GM18519 (cell line): ENCODE measurements at regions not wholly inside any gene's neighbourhood (a gene's known extent, or its start where the extent isn't known, plus 50 kb on each side); places are given as distances from the start of the nearest gene placed in this dataset.
"Not testable (repeated sequence)": the region's sequence is repeated elsewhere in the genome, so short reads cannot be mapped to it uniquely, and the experiment has no call there.

Experiments used
- ATAC-seq: cut with Tn5 transposase; IDR thresholded peaks from one replicate; pipeline ENCODE4 v1.9.1; 2021; ENCODE audit warnings: mild to moderate bottlenecking, moderate library complexity; ENCODE audit not compliant: unreplicated experiment, low FRiP score

- no peak for ATAC-seq
Observed at GRCh38 chr2:7363906-7364305, 446.7 kb downstream of the RNF144A start.

DNA sequence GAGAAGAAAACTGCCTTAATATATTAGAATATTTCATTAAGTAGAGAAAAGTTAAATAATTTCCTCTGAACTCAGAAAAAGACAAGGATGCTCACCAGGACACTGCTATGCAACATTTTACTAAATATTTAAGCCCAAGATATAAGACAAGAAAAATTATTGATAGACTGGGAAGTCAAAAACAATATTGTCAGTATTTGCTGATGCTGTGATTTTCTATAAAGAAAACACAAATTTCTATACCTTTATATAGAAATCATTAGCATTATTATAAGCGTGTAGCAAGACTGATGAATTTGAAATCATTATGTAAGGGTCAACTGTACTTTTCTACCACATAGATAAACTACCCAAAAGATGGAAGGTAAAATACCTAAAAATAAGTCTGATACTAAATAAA, 451.0 kb downstream of the RNF144A start:
- ATAC-seq: no peak

DNA sequence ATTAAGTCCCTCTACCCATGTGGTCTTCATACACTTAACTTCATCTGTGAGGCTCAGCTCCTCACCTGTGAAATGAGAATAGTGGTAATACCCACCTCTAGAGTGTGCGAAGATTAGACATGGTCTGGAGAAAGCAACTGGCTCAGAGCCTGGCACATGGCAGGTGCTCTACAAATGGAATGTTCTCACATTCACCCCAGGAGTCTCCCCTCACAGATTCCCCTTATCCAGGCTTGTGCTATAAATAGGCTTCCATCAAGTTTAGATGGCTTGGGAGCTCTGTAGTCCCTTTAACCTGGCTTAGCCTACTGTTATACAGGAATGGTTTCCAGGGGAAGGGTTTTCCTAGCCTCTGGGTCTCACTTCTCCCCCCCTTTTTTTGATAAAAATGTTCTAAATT, 455.9 kb downstream of the RNF144A start:
- ATAC-seq: no peak

- no peak for ATAC-seq
Observed at GRCh38 chr2:7375901-7376300, 458.7 kb downstream of the RNF144A start.

DNA sequence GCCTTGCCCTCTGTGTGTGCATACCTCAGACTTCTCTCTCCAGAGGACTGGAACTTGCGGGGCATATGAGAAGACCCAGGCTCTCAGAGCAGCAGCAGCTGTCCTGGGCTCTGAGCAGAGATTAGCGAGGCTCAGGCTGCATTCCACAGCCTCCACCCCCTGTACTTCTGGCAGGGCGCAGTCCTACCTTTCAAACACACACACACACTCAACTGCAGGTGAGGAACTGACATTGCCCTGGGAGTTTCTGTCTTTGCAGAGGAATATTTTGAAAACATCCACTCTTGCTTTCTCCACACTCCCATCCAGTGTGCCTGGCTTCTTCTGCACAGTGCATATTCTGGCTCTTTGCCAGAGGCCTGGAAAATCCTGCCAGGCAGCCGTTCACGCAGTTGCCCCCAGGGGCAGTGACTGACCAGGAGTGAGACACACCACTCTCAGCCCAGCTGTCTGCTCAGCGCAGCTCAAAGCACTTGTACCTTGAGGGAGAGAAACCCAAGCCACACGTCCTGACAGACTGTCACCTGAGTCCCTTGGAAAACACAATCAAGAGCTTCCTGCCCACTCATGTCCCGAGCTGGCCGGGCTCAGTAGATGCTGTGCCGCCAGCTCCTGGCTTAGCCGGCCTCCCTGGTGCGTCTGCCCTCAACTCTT, 460.8 kb downstream of the RNF144A start:
- ATAC-seq: no peak

- ATAC-seq: no peak
Observed at GRCh38 chr2:7378591-7378990, 461.4 kb downstream of the RNF144A start.

GRCh38 chr2:7379799-7380198, 462.6 kb downstream of the RNF144A start:
- no peak for ATAC-seq

- ATAC-seq: no peak
Observed at GRCh38 chr2:7384773-7385349, 467.6 kb downstream of the RNF144A start.

GRCh38 chr2:7390311-7390710, 473.1 kb downstream of the RNF144A start:
- ATAC-seq: not testable (repeated sequence)

DNA sequence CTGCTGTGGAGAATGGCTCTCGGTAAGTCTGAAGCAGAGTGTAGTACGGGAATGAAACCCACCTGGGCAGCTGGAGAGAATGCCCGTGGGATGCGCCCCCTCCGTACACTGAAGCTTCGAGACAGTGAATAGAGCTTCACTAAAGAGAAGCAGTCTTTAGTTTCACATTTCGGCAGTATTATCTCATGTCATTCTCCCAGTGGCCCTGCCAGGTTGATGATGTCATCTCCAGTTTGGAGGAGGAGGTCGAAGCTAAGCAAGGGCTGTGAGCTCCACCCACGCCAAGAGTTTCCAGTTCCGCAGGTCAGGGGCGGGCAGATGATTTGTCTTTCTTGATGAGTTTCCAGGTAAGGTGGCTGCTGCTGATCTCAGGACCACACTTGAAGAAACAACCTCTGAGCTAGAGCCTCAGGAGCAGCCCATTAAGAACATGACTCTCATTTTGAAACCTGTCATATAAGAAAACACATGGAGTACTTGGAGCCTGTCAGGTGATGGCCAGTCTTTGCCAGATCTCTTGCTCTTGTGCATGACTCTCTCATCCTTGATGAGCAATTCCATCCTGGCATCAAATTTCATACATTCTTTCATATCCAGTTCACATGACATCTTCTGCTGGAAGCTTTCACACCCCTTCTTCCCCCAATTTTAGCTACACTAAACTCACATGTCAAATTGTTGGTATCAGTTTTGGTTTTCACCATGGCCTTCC, 475.0 kb downstream of the RNF144A start:
- no peak for ATAC-seq

GRCh38 chr2:7394195-7394594, 477.0 kb downstream of the RNF144A start:
- no peak for ATAC-seq

DNA sequence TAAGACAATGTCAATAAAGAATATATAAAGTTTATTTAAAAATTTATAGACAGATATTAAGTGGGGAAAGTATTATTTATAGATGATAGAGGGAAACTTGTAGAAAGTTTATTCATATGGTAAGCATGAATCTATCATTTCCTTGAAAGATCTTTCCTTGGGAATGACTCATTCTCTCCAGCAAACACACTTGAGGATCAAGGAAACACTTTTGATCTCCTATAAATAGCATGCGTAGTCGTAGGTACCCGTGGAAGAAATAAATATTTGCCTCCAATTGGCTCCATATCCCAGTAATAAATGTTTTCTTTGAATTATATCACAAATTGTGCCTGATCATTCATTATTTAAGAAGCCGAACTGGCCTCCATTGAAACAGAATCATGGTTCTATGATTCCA, 483.4 kb downstream of the RNF144A start:
- ATAC-seq: no peak

DNA sequence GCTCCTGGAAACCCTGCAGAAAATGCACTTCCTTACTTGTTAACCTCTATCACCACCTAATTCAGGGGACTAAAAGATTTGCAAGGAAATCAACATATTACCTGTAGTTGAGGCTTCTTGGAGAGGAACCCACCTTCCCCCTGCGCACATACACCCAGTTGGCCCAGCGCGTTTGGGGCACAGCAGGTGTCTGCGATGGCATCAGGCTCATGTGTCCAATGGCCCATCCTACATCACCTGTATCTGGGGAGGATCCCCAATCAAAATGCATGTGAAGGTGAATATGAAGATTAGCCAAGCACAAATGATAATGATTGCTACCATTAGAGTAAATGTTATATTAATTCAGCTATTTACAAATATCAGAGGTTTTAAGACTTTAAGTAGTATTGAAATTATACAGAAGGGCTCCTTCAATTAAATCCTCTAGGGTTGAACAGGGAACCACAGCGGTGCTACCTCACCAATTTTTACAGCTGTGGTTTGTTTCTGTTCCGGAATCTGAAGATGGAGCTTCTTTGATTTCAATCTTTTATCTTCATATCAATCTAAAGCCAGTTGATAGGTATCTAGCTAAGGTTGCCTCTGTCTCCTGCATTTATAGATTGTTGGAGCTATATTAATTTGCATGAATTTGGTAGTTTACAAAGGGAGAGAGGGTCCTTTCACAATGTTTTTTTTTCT, 486.0 kb downstream of the RNF144A start:
- ATAC-seq: no peak

- ATAC-seq: no peak
Observed at GRCh38 chr2:7405861-7406715, 488.9 kb downstream of the RNF144A start.

- ATAC-seq: no peak
Observed at GRCh38 chr2:7407001-7407400, 489.8 kb downstream of the RNF144A start.

DNA sequence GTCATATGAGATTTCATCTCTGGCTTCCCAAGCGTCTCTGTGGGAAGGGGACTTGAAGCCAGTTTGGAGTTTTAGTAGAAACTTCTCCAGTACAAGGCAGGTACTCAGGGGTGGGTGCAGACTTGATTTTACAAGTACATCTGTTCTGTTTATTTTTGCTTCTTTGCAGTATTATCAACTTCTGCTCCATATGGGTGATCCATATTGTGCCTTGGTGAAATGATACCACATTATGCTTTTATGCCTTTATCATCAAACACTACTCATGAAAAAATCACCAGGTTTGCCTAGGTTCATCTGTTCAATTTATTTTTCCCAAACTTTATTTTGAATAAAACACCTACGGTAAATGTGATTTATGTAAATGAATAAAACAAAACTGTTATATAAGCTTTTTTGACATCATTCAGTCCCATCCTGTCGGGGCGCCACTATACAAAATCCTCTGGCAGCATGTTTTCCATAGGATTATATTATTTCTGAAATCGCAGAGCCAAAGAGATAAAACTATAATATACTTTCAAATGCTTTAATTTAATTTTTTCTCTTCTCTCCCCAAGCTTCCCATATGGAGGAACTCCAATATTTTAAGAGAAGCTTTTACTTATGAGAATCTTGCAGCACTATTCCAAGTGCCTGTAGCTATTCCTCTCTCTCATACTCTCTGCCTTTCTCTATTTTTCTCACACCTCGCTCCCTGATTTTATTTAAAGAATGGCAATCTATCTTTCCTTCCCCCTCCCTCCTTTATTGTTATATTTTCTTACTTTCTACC, 490.9 kb downstream of the RNF144A start:
- no peak for ATAC-seq

DNA sequence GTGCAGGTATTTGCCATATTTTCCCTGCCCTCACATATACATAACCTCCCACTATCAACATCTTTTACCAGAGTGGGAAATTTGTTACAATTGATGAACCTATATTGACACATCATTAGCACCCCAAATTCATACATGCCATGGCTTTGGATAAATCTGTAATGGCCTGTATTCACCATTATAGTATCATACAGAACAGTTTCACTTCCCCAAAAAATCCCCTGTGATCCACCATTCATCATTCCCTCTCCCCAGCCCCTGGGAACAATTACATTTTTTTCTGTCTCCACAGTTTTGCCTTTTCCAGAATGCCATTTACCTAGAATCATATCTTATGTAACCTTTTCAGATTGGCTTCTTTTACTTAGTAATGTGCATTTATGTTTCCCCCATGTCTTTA, 494.5 kb downstream of the RNF144A start:
- no peak for ATAC-seq

DNA sequence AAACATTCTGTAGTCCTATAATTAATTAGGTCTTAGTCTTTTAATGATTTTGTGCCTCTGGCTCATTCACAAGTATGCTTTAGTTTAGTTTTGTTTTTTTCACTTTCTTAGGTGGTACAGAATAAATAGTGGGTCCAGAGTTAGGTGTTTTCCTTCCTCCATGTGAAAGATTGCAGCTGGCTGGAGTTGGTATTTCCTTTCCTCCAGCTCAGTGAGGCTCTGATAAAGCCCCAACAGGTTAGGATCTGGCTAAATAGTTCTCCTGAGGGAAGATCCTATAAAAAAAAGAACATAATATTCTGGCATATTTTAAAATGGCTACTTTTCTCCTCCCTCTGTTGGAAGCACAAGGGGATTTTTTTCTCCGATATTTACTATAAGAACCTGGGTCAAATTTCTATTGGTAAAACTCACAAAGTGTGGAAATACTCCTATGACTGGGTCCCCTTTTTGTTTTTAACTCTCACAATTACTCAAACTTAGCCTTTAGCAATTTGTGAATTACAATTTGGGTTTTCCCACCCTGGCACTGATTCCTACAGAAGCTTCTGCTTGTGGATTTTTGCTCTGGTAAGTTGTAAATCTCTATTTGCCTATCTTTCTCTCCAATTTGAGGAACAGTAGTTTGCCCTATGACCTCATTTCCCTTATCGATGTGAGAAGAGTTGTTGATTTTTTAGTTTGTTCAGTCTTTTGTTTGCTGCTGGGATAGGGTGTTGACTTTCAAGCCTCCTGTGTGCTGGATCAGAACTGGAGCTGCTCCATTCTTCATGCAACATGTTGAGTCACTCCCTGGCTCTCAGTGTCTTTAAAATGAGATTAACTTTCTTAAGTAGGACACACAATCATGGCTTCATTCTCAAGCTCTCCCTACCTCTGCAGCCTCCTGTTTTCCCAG, 500.9 kb downstream of the RNF144A start:
- no peak for ATAC-seq

DNA sequence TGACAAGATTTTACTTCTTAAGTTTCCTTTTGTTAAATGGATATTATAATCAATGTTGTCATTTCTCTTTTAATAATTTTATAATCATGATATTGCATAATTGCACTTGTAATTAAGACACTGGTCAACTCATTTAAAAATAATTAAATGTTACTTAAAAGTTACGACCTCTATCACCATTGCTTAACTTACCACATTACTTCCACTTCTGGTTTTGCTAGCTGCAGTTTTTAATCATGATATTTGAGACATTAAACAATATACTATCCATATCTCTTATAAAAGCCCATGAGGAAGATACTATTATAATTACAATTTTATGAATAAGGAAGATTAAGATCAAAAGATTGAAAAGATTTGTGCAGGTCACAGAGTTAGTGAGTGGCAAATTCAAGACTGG, 502.0 kb downstream of the RNF144A start:
- ATAC-seq: no peak
